Left colon (tissue), 2 donors: ENCODE measurements at regions not wholly inside any gene's neighbourhood (a gene's known extent, or its start where the extent isn't known, plus 50 kb on each side); places are given as distances from the start of the nearest gene placed in this dataset.

Experiments
- ATAC-seq: fragments of 200-7000 bp; cut with Tn5 transposase; one replicate; pipeline ENCODE4 v1.9.1; 2020; ENCODE audit warnings: mild to moderate bottlenecking, moderate library complexity
- DNase-seq, 2 donors: peaks; one replicate each; pipeline ENCODE4 v3.0.0-alpha.2; 2020
- intact Hi-C, 2 donors: fragments of 100-400 bp; cut with DNase I in 1 of 2; cut with micrococcal nuclease in 1 of 2; formaldehyde crosslinking; loops; one replicate each; pipeline versions ENCODE4 v1.11.2 to v1.14.0; 2022; cut with DNase I, micrococcal nuclease
- donor health status: DM: no; HTN: no; CAD: no.
- donor health status: DM: yes; HTN: yes; CAD: no.

GRCh38 chr13:38590230-38590629, 96.6 kb upstream of the FREM2 start:
- ATAC-seq (no peak), DNase-seq (no peak)
- intact Hi-C loops = no loop called here

GRCh38 chr13:38590796-38591507, 95.9 kb upstream of the FREM2 start:
- ATAC-seq (no peak), DNase-seq (no peak)
- intact Hi-C loops = no loop called here

- DNase-seq (no peak), ATAC-seq (no peak)
- intact Hi-C loops = no loop called here
These were observed 84.6 kb upstream of the FREM2 start for GRCh38 chr13:38602266-38602665.

DNA sequence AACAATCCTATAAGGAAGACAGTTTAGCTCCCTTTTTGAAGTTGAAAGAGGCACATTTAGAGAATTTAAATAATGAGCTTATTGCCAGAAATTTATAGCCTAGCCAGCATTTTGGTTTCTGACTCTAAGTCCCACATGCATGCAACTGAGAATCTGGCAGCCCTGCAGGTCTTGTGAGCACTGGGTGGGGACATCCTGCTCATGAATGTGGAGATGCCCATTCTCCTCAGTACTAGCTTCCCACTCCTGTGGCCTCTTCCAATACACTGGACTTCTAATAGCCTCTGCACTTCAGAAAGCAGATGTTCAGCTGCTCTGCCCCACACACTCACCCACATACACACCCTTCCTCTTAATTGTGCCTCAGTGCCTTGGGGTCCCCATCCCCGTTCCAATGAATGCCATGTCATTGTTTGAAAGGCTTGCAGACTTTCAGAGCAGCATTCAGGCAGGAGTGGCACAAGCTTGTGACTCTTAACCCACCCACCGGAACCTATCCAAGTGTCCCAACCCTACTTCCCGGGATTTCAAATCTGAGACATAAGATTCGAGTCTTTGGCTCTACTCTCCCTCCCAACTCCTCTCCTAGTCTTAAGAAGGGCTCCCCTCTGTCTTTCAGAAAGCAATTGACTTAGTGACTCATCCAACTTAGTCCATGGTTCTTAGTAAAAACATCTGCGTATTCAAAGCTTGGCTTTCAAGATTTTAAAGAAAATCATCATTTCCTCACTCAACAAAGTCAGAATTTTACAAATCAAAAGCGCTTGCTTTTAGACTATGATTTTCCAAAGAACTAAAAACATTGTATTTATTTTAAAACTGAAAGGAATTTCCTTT, 80.0 kb upstream of the FREM2 start:
- intact Hi-C loops = no loop called here
- DNase-seq (no peak), ATAC-seq (no peak)

DNA sequence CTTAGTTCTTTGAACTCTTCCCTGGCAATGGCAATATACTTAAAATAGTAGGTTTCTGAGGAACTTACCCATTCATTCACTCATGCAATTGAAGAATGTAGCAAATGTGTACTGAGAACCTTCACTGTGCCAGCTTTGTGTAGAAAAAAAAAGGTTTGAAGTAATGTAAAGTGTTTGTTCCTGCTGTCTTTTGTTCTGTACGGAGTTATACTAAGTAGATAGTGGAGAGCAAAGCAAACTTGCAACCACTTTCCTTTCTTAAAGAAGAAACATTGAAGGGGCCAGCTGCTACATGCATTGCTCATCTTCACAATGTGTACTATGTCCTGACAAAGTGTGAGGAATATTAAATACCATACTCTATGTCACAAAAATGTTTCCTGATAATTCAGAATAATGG, 68.9 kb upstream of the FREM2 start:
- ATAC-seq (no peak), DNase-seq (no peak)
- intact Hi-C loops = no loop called here

DNA sequence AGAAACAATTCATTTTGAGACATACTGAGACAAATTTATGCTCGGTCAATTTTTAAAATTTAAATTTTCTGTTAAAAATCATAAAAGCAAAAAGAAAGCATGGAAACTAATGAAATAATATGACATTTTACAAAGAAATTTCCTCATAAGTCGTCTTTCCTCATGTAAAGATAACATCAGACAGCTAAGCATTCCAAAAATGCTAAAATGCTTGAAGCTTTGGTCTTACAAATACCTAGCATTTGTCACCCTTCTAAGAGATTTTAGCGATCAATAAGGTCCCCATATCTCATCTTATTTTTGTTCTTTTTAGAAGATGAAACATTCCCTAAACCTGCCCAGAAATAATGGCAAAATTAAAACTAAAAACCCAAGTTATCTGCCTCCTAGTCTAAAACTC, 68.5 kb upstream of the FREM2 start:
- DNase-seq (no peak), ATAC-seq (no peak)
- intact Hi-C loops = no loop called here

- ATAC-seq = no peak
- intact Hi-C loops = no loop called here
- no peak for DNase-seq
These were observed 68.0 kb upstream of the FREM2 start for GRCh38 chr13:38618881-38619280.

- intact Hi-C loops = no loop called here
- ATAC-seq = no peak
- no peak for DNase-seq
These were observed 66.0 kb upstream of the FREM2 start for GRCh38 chr13:38620876-38621275.

GRCh38 chr13:38624822-38625221, 62.1 kb upstream of the FREM2 start:
- DNase-seq (no peak), ATAC-seq (no peak)
- intact Hi-C loops = no loop called here

DNA sequence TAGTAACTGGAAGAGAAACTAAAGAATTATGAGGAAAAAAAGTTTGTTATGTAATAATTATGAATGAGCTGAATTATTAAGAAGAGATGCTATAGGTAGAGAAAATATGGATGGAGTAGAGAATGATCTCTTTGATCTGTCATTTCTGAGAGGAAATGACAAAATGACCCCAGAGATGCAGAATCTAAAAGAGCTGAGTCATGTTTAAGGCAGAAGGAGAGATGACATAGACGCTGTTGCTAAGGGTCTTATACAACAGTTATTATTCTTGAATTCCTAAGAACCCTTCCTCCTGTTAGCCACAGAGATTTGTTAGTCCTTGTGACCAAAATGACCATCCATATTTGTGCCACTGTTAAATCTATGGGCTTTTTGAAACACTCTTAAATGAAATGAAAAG, 58.3 kb upstream of the FREM2 start:
- intact Hi-C loops = no loop called here
- ATAC-seq (no peak), DNase-seq (no peak)

GRCh38 chr13:38630780-38631179, 56.1 kb upstream of the FREM2 start:
- intact Hi-C loops = no loop called here
- ATAC-seq (no peak), DNase-seq (no peak)

GRCh38 chr13:38635030-38635429, 51.8 kb upstream of the FREM2 start:
- no peak for ATAC-seq
- intact Hi-C loops = no loop called here
- DNase-seq = no peak

DNA sequence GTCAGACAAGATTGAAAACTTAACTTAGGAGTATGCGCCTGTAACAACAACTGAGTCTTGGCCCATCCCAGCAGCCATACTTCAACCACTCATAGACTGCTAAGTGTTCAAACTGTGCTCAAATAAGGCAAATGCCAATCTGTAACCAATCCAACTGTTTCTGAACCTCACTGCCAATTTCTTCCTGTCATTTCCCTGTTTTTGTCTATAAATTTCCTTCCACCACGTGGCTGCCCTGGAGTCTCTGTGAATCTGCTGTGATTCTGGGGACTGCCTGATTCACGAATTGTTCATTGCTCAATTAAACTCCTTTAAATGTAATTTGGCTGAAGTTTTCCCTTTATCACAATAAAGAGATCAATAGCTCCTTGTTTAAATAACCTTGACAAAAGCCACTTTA, 50.8 kb upstream of the FREM2 start:
- DNase-seq (no peak), ATAC-seq (no peak)
- intact Hi-C loops = no loop called here

DNA sequence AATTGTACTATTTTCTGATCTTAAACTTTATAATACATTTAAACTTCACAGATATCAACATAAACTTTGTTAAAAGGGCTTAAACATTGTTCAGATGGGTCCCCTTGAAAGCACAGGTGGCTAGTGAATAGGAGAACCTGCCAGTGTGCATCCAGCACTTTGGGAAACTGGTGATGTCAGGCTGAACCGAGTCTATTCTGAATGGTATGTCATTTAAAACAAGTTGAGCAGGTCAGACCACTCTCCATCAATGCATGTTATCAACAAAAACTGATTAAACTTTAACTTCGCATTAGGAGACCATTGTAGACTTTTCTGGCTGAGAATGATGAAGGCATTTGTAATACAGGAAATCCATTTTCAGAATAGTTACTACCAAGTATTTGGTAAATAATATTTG, 50.1 kb upstream of the FREM2 start:
- DNase-seq = peak; percentile 8 to 29
- ATAC-seq = peak; percentile 93

More for the DNA sequence above, 50.1 kb upstream of the FREM2 start:
- intact Hi-C loops = no loop called here
